SU-DHL-6 (cell line): ENCODE measurements at regions not wholly inside any gene's neighbourhood (a gene's known extent, or its start where the extent isn't known, plus 50 kb on each side); places are given as distances from the start of the nearest gene placed in this dataset.

Experiments used
- CTCF ChIP-seq: fragments of 200-600 bp; sonication (generic); IDR thresholded peaks from one replicate; pipeline ENCODE4 v1.5.1; 2017; ENCODE audit warnings: antibody characterized with exemption, mild to moderate bottlenecking, low read length, moderate library complexity; ENCODE audit not compliant: insufficient read depth, poor library complexity, severe bottlenecking
- EZH2phosphoT487 ChIP-seq: fragments of 200-600 bp; sonication (generic), shearing (Covaris generic); conservative IDR thresholded peaks from 2 replicates; pipeline ENCODE4 v1.6.1; 2018; ENCODE audit warnings: mild to moderate bottlenecking, antibody characterized with exemption, low read length, moderate library complexity, mixed read lengths

GRCh38 chr10:130403153-130404075, 267.2 kb downstream of the GLRX3 start:
- TF ChIP-seq CTCF (no peak), EZH2phosphoT487 (no peak)
